OCI-LY1 (cell line): ENCODE measurements at regions not wholly inside any gene's neighbourhood (a gene's known extent, or its start where the extent isn't known, plus 50 kb on each side); places are given as distances from the start of the nearest gene placed in this dataset.

Experiments used
- CTCF ChIP-seq: fragments of 200-600 bp; sonication (generic), shearing (Covaris generic); IDR thresholded peaks from 2 replicates; pipeline ENCODE4 v1.5.1; 2017; ENCODE audit warnings: mild to moderate bottlenecking, antibody characterized with exemption, low read length, moderate library complexity, mixed read lengths
- EZH2 ChIP-seq: fragments of 200-600 bp; sonication (generic), shearing (Covaris generic); IDR thresholded peaks from 2 replicates; pipeline ENCODE4 v1.8.0; 2017; ENCODE audit warnings: borderline replicate concordance, mixed run types, mild to moderate bottlenecking, antibody characterized with exemption, low read length, moderate library complexity, mixed read lengths

GRCh38 chr3:153334558-153334957 lies 172.5 kb downstream of the RAP2B start:
- TF ChIP-seq CTCF (no peak), EZH2 (no peak)
